ENCODE measurements at regions not wholly inside any gene's neighbourhood (a gene's known extent, or its start where the extent isn't known, plus 50 kb on each side); places are given as distances from the start of the nearest gene placed in this dataset.
"Not testable (repeated sequence)": the region's sequence is repeated elsewhere in the genome, so short reads cannot be mapped to it uniquely, and the experiment has no call there.

DNA sequence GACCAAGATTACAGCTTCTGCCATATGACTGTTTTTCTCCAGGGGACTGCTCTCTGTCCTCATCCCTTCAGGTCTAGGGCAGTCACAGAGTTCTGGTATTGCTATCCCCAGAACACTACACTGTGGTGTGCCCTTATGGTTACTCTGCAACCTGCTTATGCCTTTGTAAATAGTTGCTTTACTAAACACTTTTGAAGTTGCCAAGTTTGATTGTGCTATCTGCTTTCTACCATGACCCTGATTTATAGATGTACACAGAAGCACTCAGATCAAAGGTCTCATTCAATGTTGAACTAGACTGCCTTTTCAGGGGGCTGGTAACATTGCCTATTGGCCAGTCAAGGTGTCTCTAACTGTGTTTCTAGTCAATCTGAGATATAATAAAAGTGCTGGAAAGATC, 794.7 kb downstream of the DHX35 start:
- no peak for DNase-seq

DNA sequence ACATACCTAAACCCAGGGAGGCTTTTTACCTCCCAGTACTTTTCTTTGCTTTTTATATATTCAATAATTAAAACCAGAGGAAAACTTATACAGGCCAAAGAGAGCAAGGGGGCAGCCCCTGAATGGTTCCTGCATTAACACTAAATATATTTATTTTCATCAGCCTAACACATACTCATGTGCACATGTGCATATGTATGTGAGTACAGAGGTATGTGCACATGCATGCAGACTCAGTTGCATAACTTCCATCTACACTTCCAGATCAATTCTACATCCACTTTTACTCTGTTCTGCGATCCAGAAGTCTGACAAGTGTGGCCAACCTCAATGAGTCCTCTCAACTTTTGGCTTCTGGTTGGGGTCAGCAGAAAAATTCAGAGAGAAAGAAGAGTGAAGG, 794.2 kb downstream of the DHX35 start:
- DNase-seq = no peak

DNA sequence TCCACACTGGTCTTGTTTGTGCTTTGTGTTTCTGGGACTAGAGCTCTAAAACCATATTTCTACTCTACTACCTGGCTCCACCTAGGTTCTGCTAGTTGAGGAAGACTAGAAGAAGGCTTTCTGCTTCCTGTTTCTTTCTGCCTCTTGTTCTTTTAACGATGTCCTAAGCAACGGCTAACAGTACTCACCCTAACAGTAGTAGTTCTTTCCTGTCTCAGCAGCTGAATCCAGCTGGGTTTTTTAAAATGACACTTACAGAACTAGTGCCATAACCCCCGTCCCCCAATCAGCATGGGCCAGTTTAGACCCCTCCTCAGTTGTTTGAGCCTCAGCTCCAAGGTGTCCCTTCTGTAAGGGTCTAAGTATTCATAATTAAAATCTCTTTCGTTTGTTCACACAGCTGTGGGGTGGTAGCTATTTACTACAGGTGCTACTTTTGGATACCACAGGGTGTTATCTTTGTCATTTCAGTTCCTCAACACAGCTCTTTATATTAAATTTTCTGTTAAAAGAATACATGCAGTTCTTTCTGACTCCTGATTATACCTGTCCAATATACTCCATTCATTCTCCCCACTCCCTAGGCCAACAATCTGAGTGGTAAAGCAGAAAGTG, 790.2 kb downstream of the DHX35 start:
- no peak for DNase-seq

DNA sequence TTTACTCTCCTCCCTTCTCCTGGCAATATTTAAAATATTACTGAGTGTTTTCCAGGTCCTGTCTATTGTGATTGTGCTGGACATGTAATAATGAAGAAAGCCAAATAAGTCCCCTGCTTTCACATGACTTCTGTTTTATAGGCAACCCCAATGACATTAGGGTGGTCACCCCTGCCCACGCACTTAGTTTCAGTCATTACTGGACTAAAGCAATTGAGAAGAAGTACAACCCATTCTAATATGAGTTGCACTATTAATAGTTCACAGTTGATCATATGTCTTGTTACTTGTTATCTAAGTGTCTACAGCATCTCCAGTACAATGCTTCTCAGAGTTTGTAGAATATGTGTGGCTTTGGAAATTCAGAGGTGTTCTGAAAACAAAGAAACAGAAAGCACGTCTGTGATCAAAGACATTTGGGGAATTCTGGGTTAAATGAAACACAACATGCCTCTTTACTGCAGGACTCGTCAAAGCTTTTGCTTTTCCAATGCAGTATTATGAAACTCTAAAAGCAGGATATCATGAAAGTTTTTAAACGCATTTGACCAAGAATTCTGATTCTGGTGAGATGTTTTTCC, 789.5 kb downstream of the DHX35 start:
- no peak for DNase-seq

DNA sequence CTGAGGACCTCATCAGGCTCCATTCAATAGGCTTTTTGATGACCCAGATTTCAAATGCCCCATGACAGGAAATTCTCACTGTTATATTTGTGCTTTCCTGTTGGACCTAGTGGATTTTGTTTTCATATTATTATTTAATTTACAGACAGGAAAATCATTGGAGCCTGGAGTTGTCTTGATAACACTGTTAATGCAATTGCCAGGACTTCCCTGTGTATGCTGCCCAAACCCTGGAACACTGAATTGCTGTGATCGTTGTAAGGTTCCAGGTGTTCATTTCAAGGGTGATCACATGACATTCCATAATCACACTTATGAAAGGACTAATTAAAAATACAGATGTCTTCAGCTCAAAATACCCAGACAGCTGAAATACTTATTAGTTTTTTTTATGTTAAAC, 783.2 kb downstream of the DHX35 start:
- DNase-seq = no peak

DNA sequence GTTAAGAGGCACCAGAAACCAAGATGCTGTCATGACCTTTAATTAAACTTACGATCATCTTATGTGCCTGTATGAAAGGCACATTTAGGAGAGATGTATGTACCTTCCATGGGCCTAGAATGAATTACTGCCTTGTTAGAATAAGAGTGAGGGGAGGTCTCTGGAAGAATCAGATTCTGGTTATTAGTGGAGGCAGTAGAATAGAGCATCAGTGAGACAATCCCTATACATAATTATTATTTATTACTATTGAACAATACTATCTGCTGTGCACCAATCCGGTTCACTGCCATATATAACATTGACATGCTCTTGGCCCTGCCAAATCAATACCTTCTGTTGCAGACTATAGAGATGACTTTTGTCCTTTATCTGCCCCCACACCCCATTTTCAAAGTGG, 776.5 kb downstream of the DHX35 start:
- DNase-seq = no peak

DNA sequence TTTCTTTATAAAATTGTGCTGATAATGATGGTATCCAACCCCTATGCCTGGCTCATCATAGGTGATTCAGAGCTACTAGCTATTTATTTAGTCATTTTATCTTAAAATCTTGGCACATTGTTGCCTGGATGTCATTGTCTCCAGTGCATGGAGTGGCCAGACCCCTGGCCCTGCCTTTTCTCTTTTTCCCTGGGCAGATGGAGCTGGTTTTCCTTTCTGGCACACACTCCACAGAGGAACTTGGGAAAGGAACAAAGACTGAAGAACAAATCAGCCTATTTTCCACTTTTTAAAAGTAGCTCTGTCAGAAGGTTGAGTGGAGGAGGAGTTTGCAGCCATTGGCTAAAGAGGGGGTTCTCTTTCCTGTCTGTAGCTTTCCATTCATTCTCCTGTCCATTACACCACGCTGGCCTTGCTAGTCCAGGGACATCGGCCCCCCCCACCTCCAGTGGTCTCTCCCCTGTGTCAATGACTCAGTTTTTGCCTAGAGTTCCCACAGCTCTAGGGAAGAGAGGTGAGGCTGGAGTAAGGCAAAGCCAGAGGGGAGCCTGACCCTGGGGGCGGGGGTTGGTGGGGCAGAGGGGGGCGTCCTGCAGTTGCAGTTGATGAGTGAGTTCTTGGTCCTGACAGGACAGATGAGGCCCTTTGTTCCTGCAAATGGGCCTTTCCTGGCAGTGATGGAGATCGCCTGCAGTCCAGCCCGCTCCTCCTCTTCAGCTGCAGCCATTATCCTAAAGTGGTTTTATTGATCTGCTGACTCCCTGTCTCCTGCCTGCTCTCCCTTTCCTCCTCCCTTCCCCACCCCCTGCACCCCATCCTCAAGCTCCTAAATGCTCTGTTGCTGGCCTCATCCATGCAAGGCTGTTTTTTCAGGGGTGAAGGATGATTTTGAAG, 774.5 kb downstream of the DHX35 start:
- DNase-seq = no peak

DNA sequence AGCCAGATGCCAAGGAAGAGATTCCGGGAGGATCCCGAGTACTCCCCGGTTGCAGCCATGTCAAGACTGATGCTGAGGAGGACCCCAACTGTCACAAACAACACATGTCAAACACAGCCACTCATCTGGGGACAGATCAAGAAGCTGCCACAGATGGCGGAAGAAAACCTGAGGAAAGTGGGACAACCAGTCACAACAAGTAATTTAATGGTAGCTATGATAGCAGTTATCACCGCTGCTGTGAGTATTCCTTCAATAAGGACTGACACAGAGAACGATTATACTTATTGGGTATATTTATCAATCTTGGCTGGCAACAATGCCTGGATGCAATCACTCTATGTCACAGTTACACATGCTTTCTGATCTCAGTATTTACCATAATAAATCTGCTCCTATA, 763.4 kb downstream of the DHX35 start:
- DNase-seq = not testable (repeated sequence)

DNA sequence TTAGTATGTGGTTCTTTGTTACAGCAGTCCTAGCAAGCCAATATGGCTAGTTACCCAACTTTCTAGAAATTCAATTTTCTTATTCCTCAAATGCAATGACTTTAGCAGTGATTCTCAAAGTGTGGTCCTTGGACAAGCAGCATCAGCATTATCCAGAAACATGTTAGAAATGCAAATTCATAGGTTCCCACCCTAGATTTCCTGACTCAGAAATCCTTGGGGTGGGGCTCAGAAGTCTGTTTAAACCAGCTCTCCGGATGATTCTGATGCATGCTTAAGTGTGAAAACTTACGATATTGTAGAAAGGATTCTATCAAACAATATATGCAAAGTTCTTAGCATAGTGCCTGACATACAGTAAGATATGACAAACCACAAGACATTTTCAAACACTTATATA, 757.1 kb downstream of the DHX35 start:
- no peak for DNase-seq

DNA sequence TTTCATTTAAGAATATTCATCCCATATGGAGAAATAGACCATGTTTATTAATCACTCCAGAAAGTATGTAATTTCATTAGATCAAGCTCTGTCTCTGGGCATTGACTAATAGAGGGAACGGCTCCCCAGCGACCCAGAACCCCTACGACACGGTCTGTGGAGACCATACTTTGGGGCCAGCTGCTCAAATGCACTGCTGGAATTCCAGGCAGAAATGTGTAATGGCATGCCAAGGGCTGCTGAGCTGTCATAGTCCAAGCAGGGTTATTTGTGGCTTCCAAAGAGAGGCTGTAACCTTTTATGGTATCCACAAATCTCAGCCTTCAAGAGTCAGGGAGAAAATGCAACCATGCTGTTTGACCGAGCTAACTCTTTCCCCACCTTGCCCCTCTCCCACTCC, 755.8 kb downstream of the DHX35 start:
- no peak for DNase-seq

DNA sequence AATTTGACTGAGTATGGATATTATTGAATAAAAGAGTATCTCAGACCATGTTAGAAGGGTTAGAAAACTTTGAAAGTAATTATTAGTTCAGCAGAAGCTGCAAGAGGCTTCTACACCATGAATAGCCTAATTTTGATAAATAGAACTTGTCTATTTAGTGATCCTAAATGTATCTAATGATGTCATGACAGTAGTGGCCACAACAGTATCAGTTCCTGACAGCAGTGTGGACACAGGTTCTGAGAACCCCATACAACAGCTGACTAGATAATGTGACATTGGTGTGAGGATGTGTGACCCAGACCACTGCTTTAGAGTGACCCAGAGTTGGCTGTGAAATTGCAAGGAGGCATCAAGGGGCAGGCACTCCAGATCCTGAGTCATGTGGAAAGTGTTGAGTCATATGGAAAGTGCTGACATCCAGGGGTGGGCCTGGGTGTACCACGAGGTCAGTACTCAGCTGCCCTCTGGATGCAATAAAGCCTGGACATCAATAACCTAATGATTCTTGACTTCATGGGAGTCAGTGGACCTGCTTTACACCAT, 754.7 kb downstream of the DHX35 start:
- no peak for DNase-seq

DNA sequence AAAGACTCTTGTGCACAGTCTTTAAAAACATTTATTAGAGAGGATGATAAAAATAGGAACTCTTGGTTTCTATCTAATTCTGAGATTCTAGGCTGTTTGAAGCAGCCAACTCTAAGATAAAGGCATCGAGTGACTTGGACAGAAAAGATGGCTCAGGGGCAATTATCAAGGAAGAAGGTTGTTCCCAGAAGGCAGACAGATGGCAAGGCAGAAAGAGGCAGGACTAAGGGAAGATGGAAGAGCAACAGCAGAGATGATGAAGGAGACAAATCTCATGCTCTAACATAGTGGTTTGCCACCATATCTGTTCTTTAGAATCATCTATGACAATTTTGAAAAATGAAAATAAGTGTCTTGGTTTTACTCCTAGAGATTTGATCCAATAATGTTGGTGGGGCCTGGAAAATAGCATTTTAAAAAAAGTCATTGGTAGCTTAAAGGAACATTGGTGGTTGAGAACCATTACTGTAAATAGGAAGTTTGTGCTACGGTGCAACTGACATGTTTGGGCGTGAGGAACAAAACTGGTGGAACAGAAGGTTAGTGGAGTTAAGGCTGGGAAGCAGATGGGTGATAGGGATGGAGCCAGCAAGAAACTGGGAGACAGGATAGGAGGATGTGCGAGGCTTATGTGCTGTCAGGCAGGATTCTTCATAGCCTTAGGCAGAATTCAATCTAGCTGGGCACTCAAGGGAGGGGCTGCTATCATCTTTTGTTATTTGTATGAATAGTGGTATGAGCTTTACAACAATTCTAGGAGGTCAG, 751.1 kb downstream of the DHX35 start:
- DNase-seq = no peak

DNA sequence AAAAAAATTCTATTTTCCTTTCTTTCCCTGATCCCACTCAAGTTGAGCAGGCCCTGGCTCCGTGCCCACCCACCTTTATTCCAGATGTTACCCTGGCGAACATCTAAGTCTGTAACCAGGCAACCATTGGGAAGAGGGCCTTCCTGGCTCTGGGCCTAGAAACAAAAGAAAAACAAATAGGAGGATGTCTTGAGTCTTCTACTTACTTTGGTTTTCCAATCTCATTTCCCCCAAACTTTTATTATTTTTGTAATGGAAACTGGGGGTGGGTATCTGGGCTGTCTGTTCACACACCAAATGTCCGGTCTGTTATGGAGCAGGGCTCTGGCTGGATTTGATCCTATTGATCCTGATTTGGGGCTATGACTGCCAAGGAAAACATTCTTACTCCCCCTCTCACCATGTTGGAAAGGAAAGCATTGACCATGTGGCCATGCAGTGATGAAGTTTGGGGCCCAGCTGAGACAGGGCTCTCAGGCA, 744.1 kb downstream of the DHX35 start:
- DNase-seq = no peak

DNA sequence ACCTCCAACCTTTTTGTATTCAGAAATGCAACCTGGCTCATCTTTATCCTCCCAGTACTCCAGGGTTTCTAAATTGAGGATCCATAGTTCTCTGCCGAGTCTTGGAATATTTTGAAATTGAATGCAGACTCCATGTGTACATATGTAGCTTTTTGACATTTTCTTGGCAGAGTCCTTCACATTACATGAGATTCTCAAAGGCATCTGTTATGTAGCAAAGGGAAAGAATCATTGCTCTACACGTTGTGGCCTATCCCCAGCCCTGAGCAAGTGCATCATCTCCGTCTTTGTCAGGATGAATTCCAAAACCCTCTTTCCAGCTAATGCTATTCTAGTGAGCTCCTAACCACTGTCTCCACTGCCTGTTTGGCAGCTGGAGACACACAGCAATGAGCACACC, 742.9 kb downstream of the DHX35 start:
- no peak for DNase-seq

DNA sequence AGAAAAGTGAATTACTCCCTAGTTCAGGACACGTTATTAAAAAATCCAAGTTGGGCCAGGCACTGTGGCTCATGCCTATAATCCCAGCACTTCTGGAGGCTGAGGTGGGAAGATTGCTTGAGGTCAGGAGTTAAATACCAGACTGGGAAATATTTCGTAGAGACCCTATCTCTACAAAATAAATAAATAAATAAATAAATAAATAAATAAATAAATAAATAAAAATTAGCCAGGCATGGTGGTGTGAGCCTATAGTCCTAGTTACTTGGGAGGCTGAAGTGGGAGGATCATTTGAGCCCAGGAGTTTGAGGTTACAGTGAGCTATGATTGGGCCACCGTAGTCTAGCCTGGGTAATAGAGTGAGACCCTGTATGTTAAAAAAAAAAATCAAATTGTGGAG, 741.2 kb downstream of the DHX35 start:
- not testable (repeated sequence) for DNase-seq

DNA sequence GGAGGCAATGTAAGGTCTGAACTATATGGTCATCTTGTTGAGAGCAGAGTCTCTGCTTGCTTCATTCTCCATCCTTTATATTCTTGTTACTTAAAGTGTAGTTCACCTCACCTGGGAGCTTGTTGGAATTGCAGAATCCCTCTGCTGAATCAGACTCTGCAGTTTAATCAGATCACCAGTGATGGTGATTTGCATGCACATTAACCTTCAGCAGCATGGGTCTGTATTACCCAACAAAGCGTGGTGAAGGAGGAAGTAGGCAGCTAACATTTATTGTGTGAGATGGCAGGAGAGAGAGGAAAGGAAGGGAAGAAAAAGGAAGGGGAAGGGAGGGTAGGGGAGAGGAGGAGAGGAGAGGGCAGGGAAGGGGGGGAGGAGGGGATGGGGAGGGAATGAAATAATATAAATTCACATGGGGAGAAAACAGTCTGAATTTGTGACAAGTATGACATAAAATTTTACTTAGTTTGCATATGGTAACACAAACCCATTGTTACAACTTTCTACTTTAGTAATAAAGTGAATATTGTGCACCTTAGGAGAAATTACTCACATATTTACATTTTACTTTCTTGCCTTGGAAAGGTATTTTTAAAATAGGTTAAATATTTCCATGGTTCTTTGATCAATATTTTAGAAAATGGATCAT, 740.7 kb downstream of the DHX35 start:
- DNase-seq = no peak

DNA sequence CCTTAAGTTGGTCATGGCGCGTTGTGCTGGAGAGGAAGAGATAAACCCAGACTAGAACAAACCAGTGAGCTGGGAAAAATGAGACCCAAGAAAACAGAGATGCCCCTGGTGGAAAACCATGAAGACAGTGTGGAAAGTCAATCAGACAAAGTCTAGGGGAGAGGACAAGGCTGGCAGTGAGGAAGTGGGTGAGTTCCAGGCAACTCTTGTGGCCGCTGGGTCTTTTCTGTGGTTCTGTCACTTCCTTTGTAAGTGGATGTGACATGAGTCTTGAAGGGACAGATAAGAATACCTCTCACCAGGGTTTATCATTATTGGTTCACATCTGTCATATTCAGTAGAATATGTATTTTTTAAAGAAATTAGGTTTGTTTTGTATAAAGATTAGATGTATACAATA, 738.4 kb downstream of the DHX35 start:
- DNase-seq = no peak

DNA sequence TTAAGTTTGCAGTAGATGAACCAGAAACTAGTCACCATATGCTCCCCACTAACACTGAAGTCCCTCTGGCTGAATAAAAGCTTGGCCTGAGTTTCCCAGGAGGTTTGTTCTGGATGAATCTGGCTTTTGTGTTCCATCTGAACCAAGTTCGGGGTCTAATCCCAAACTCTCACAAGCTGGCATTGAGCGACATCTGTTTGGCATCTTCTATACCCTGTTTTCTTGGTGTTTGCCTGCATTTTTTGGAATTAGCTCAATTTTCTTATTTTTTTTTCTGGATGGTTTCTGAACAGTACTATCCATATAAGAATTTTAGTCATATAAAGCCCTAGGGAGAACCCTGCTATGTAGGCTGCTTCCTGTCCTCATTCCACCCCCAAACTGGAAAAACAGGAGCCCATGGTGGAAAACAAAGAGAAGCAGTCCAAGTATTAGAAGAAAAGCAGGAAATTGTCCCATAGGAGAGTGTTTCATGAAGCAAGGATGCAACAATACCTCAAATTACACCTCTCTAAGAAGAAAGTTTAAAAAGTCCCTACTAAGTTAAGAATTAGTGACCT, 737.1 kb downstream of the DHX35 start:
- DNase-seq = no peak

DNA sequence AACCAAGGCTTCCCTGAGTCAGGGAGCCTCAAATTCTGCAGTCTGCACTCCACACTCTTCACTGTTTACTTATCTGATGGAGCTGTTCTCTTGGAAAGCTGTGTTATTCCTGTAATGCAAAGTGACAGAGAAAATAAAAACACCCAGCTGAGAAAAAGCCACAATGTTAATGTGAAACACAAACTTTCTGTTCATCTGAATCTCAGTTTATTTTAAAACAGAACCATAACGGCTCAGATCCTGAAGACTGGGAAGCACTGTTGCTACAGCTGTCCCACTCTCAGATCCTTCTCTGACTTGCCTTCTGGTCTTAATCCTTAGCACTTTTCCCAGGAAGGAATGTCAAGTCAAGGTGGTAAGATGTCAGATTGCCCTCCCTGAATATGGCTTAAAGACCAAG, 736.6 kb downstream of the DHX35 start:
- no peak for DNase-seq

DNA sequence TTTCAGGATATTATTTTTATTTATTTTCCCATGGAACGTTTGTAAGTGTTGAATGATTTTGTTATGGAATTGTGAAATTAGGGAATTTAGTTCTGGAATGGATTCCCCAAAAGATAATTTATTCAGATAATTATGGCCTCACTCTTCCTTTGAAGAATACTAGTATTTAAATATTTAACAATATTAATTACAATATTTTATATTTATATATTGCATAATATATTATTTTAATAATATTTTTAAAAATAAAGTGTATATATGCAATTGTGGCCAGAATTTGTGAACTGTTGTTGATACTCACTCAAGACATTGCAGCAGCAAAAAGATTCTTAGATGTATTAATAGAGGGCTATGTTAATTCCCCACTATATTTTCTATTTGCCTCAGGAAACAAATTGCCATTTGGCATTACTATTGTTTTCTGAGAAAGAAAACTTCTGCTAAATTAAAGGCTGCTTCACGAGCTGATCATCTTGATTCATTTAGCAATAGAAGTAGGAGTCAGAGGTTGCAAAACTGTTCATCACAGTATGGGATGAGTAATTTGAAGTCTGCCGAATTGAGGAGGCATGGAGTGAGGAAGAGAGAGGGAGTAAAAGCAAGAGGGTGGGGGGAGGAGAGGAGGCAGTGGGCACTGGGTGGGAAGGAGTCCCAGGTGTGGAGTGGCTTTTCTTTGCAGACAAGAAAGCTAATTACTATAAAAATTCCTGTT, 729.2 kb downstream of the DHX35 start:
- DNase-seq = no peak

DNA sequence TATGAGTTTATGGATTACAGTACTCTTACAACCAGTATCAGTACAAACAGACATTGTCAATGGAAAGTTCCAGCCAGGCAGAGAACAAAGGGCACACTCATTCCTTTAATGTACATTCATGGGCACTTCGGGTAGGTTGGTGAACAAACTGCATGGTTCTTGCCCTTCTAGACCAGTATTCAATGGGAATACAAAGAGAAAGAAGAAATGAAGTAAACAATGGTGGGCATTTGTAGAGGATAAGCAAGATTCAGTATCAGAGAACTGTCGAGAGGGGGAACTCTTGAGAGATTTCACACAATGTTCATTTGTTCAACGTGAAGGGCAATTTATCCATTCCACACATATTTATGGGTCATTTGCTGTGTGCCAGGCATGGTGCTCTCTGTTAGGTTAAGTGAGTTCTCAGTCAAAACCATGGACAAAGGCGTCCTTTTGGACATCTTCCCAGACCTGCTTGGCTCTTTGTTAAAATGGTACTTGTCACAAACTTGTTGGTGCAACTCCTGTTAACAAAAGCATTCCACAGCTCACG, 714.8 kb downstream of the DHX35 start:
- no peak for DNase-seq

All from occipital lobe (tissue), 1 donor.